ENCODE measurements at regions not wholly inside any gene's neighbourhood (a gene's known extent, or its start where the extent isn't known, plus 50 kb on each side); places are given as distances from the start of the nearest gene placed in this dataset.

- no peak for DNase-seq (ENCODE audit: low read depth, low spot score)
- no peak overlapping the region for H3K9ac ChIP-seq (ENCODE audit: control insufficient read depth, insufficient read depth, low read length)
- FAIRE-seq, result no peak
- no peak overlapping the region for H3K27ac ChIP-seq (ENCODE audit: control insufficient read depth, insufficient read depth)
- SMC1A ChIA-PET (ENCODE audit: uncharacterized antibody, unreplicated experiment), result no interaction called here
- intact Hi-C loops (cut with micrococcal nuclease; ENCODE audit: unreplicated experiment), result no loop called here
- no peaks in the 10 kb centered on the region for H3K36me3 ChIP-seq (ENCODE audit: control insufficient read depth in 2 of 2, insufficient read depth in 2 of 2, low read length in 1 of 2)
- H4K20me1 ChIP-seq (ENCODE audit: control insufficient read depth, insufficient read depth), result no peaks in the 10 kb centered on the region
- ATAC-seq, result no peak
- in situ Hi-C loops (cut with MboI), result no loop called here
- H3K4me2 ChIP-seq (ENCODE audit: control insufficient read depth, insufficient read depth), result no peak overlapping the region
- H3K4me1 ChIP-seq (ENCODE audit: control insufficient read depth, insufficient read depth, low read length), result no peaks in the 10 kb centered on the region
- POLR2A ChIA-PET, result no interaction called here
- no TSS peak for BruUV-seq (replicated peaks)
- no peak for TF ChIP-seq RFX5 (IDR thresholded peaks at IDR 0.05; ENCODE audit: low read depth, low read length)
- TF ChIP-seq NFYA (IDR thresholded peaks at IDR 0.05; ENCODE audit: borderline replicate concordance, low read depth, low read length), result no peak
- no peak for TF ChIP-seq ETV6 (conservative IDR thresholded peaks at IDR 0.05 in 1 of 2, IDR thresholded peaks at IDR 0.05 in 1 of 2; ENCODE audit: borderline replicate concordance in 1 of 2, low read depth in 1 of 2)
- RAD21 ChIA-PET (ENCODE audit: unreplicated experiment), result no interaction called here
- CTCF ChIA-PET, result interaction anchor here (0.8 kb wide), 1 partner anchor 10 kb away, joined by 3 read pairs; no protein-coding TSS in a partner anchor
- no peaks in the 10 kb centered on the region for H3K27me3 ChIP-seq (replicated peaks in 1 of 2; ENCODE audit: control insufficient read depth in 2 of 2, insufficient read depth in 2 of 2, low read length in 1 of 2)
- H3K79me2 ChIP-seq (ENCODE audit: control insufficient read depth, insufficient read depth, low read length), result no peaks in the 10 kb centered on the region
- H3K9me3 ChIP-seq (replicated peaks; ENCODE audit: control insufficient read depth, insufficient read depth, low read length), result no peaks in the 10 kb centered on the region
- no peak overlapping the region for H2AFZ ChIP-seq (ENCODE audit: control insufficient read depth, low read depth, low read length)
- H3K4me3 ChIP-seq, result no peak overlapping the region
Measured at GRCh38 chr2:189374481-189374880, 66.8 kb upstream of the WDR75 start.

- FAIRE-seq (no peak), DNase-seq (ENCODE audit: low read depth, low spot score) (no peak), ATAC-seq (no peak)
- Histone ChIP-seq H3K4me3 (no peak overlapping the region), H3K9me3 (replicated peaks; ENCODE audit: control insufficient read depth, insufficient read depth, low read length) (no peaks in the 10 kb centered on the region), H3K9ac (ENCODE audit: control insufficient read depth, insufficient read depth, low read length) (no peak overlapping the region), H3K4me2 (ENCODE audit: control insufficient read depth, insufficient read depth) (no peak overlapping the region), H3K4me1 (ENCODE audit: control insufficient read depth, insufficient read depth, low read length) (no peaks in the 10 kb centered on the region), H3K27ac (ENCODE audit: control insufficient read depth, insufficient read depth) (no peak overlapping the region), H3K36me3 (ENCODE audit: control insufficient read depth in 2 of 2, insufficient read depth in 2 of 2, low read length in 1 of 2) (no peaks in the 10 kb centered on the region), H4K20me1 (ENCODE audit: control insufficient read depth, insufficient read depth) (no peaks in the 10 kb centered on the region), H2AFZ (ENCODE audit: control insufficient read depth, low read depth, low read length) (no peak overlapping the region), H3K79me2 (ENCODE audit: control insufficient read depth, insufficient read depth, low read length) (no peaks in the 10 kb centered on the region), H3K27me3 (replicated peaks in 1 of 2; ENCODE audit: control insufficient read depth in 2 of 2, insufficient read depth in 2 of 2, low read length in 1 of 2) (no peaks in the 10 kb centered on the region)
- CTCF ChIA-PET, result no interaction called here
- RAD21 ChIA-PET (ENCODE audit: unreplicated experiment), result interaction anchor here (0.6 kb wide), 1 partner anchor 862 kb away, joined by 3 read pairs; no protein-coding TSS in a partner anchor
- in situ Hi-C loops (cut with MboI), result no loop called here
- no TSS peak for BruUV-seq (replicated peaks)
- POLR2A ChIA-PET, result no interaction called here
- SMC1A ChIA-PET (ENCODE audit: uncharacterized antibody, unreplicated experiment), result no interaction called here
- intact Hi-C loops (cut with micrococcal nuclease; ENCODE audit: unreplicated experiment), result no loop called here
- no peak for TF ChIP-seq MLLT1 (IDR thresholded peaks at IDR 0.05)
- no peak for TF ChIP-seq ZNF217 (IDR thresholded peaks at IDR 0.05)
- TF ChIP-seq POLR2AphosphoS5 (IDR thresholded peaks at IDR 0.05; ENCODE audit: low read length), result no peak
- TF ChIP-seq ATF7 (IDR thresholded peaks at IDR 0.05; ENCODE audit: low read depth), result no peak
- no peak for TF ChIP-seq BCL3 (IDR thresholded peaks at IDR 0.05; ENCODE audit: borderline replicate concordance, insufficient read depth, low read depth, low read length, poor library complexity, severe bottlenecking)
- TF ChIP-seq ETV6 (conservative IDR thresholded peaks at IDR 0.05 in 1 of 2, IDR thresholded peaks at IDR 0.05 in 1 of 2; ENCODE audit: borderline replicate concordance in 1 of 2, low read depth in 1 of 2), result no peak
- TF ChIP-seq ZBTB4 (CRISPR knock-in tag; IDR thresholded peaks at IDR 0.05), result no peak
Measured at GRCh38 chr2:189375842-189376241, 65.4 kb upstream of the WDR75 start.

Data from GM12878 (cell line).